ENCODE measurements at regions not wholly inside any gene's neighbourhood (a gene's known extent, or its start where the extent isn't known, plus 50 kb on each side); places are given as distances from the start of the nearest gene placed in this dataset.

DNA sequence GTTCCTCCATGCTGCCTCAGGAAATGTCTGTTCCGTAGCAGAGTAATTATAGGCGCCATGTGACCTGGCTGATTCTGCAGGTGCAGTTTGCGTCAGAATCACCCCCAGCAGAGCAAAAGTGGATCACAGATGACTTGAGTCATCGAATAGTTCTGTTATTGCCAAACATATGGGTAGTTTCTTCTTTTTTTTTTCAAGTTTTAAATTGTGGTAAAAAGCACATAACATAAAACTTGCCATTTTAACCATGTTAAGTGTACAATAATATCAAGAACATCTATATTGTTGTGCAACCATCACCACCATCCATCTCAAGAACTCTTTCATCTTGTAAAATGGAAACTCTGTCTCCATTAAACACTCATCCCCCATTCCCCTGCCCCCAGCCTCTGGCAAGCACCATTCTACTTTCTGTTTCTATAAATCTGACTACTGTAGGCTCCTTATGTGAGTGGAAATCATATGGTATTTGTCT lies 177.7 kb upstream of the TWIST2 start:
- peak; percentile 95 for DNase-seq (ENCODE audit: low read depth)

DNA sequence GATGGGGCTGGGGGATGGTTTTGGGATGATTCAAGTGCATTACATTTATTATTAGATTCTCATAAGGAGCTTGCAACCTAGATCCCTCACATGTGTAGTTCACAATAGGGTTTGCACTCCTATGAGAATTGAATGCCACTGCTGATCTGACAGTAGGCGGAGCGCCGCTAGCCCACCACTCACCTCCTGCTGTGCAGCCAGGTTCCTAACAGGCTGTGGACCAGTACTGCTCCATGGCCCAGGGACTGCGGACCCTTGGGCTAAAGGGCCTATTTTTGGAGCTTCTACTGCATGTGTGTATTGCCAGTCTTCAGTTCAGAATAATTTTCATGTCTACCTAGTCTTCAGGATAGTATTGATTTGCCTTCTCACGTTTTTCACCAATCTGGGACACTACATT lies 165.3 kb upstream of the TWIST2 start:
- DNase-seq (ENCODE audit: low read depth) = no peak
- H3K4me3 ChIP-seq (ENCODE audit: control insufficient read depth, low read depth, low read length) = no peak overlapping the region
- TF ChIP-seq, protein P1, sequence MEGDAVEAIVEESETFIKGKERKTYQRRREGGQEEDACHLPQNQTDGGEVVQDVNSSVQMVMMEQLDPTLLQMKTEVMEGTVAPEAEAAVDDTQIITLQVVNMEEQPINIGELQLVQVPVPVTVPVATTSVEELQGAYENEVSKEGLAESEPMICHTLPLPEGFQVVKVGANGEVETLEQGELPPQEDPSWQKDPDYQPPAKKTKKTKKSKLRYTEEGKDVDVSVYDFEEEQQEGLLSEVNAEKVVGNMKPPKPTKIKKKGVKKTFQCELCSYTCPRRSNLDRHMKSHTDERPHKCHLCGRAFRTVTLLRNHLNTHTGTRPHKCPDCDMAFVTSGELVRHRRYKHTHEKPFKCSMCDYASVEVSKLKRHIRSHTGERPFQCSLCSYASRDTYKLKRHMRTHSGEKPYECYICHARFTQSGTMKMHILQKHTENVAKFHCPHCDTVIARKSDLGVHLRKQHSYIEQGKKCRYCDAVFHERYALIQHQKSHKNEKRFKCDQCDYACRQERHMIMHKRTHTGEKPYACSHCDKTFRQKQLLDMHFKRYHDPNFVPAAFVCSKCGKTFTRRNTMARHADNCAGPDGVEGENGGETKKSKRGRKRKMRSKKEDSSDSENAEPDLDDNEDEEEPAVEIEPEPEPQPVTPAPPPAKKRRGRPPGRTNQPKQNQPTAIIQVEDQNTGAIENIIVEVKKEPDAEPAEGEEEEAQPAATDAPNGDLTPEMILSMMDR (conservative IDR thresholded peaks at IDR 0.05; ENCODE audit: control insufficient read depth, insufficient read depth, low read depth, low read length) = no peak

More for the DNA sequence above, 177.7 kb upstream of the TWIST2 start:
- H3K4me3 ChIP-seq (ENCODE audit: control insufficient read depth, low read depth, low read length) = no peak overlapping the region
- TF ChIP-seq, protein P1 (conservative IDR thresholded peaks at IDR 0.05; ENCODE audit: control insufficient read depth, insufficient read depth, low read depth, low read length) = no peak

DNA sequence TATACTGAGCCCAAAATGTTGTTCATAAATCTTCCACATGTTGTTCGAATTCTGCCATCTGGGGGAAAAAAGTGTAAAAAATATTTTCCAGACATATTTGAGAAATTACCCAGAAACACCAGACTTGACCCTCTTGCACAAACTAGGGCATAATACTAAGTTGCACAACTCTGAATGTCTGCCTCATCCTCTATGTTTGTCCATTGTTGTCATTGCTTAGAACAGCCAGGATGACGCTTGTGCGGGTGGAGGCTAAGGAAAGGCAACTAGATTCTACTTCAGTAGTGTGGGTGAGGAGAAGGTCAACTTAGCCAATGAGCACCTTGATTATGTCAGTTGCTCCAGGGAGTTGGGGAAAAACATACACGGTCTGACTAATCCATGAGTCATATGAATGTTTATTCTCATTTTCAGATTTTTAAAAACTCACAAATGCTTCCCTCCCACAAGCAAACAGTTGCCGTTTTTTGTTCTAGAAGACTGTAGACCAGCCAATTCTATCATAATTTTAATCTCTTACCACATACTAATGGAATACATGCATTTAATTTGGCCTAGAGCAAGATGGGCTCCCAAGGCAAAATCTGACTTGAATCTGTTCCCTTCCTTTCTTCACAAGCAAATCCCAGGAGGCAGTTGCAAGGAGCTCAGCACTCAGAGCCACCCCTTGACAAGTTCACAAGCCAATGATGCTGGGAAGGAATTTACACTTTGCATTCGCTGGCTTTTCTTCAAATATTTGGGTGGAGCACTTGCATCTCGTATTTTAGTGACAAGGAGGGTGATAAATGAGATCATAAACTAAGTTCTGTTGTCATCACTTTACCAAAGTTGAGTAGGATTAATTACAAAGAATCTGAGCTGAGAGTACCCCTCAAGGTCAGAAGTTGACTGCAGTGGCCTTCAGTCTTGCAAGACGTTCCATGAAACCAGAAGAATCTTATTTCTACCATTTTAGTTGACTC lies 163.2 kb upstream of the TWIST2 start:
- TF ChIP-seq, protein P1 (conservative IDR thresholded peaks at IDR 0.05; ENCODE audit: control insufficient read depth, insufficient read depth, low read depth, low read length) = peak; percentile 19
- no peak overlapping the region for H3K4me3 ChIP-seq (ENCODE audit: control insufficient read depth, low read depth, low read length)
- peak; percentile 100 for DNase-seq (ENCODE audit: low read depth)

DNA sequence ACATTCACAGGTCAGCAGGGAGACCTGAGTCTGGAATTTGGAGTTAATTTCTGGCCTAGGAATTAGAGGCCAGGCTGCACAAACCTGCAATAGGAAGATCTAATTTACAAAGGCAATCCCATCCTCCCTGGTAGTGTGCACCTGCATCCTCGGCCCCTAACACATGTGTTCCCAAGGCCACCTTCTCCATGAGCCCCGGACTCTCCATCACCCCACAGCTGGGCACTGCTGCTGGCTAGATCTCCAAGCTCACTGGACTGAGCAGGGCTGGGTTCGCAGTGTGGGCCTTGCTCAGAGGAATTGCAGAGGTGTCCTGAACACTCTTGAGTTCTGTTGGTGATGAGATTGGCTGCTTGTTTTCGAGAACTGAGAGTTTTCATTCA lies 162.6 kb upstream of the TWIST2 start:
- no peak overlapping the region for H3K4me3 ChIP-seq (ENCODE audit: control insufficient read depth, low read depth, low read length)
- TF ChIP-seq, protein P1 (conservative IDR thresholded peaks at IDR 0.05; ENCODE audit: control insufficient read depth, insufficient read depth, low read depth, low read length) = no peak
- DNase-seq (ENCODE audit: low read depth) = no peak

DNA sequence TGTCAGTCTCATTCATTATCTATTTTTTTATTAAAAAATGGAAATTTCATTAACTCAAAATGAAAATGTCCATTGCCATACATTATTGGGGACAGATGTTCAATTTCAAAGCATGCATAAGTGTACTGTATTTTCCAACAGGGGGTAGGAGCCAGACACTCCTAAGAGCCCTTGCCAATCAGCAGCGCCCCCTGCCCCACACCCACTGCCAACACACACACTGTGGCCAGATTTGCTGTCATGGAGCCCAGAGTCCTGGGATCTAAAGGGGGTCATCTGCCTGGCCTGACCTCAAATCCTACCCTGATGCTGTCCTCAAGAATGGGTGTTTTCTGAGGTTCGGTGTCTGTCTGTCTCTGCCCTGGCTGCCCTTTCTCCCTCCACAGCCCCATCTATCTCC lies 162.2 kb upstream of the TWIST2 start:
- peak; percentile 37 for DNase-seq (ENCODE audit: low read depth)
- H3K4me3 ChIP-seq (ENCODE audit: control insufficient read depth, low read depth, low read length) = no peak overlapping the region
- TF ChIP-seq, protein P1 (conservative IDR thresholded peaks at IDR 0.05; ENCODE audit: control insufficient read depth, insufficient read depth, low read depth, low read length) = no peak

DNA sequence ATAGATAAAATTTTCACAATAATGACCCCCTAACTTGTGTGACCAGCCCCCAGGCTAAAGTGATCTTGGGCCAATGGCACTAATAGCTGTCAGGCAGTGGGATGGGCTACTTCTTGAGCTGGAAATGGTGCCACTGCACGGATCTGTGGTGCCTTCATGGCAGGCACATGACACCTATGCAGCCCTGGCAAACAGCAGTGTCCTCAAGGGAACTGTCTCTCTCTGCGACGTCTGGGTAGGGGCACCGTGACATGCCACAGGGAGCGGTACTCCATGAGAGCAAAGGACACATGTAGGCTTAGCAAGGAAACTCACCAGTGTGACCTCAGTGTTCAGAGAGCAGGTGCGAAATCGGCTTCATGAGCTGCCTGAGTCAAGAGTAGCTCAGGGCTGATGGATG lies 161.7 kb upstream of the TWIST2 start:
- TF ChIP-seq, protein P1 (conservative IDR thresholded peaks at IDR 0.05; ENCODE audit: control insufficient read depth, insufficient read depth, low read depth, low read length) = no peak
- no peak overlapping the region for H3K4me3 ChIP-seq (ENCODE audit: control insufficient read depth, low read depth, low read length)
- no peak for DNase-seq (ENCODE audit: low read depth)
